Omental fat pad (tissue), 3 donors: ENCODE measurements at regions not wholly inside any gene's neighbourhood (a gene's known extent, or its start where the extent isn't known, plus 50 kb on each side); places are given as distances from the start of the nearest gene placed in this dataset.

Experiments used
- ATAC-seq: fragments of 150-250 bp; one replicate; pipeline ENCODE4 v1.9.1; 2016; ENCODE audit warnings: mild to moderate bottlenecking, moderate library complexity; ENCODE audit not compliant: low FRiP score
- DNase-seq: peaks from one replicate; pipeline ENCODE4 v3.0.0-alpha.2; 2019; ENCODE audit warnings: low spot score
- TF ChIP-seq, protein P1 (sequence below), 3 donors: fragments of 450-650 bp; IDR thresholded peaks; one replicate each; pipeline ENCODE4 v1.5.1; 2016 to 2017; ENCODE audit warnings: antibody characterized with exemption in 3 of 3, mild to moderate bottlenecking in 3 of 3, moderate library complexity in 2 of 3

DNA sequence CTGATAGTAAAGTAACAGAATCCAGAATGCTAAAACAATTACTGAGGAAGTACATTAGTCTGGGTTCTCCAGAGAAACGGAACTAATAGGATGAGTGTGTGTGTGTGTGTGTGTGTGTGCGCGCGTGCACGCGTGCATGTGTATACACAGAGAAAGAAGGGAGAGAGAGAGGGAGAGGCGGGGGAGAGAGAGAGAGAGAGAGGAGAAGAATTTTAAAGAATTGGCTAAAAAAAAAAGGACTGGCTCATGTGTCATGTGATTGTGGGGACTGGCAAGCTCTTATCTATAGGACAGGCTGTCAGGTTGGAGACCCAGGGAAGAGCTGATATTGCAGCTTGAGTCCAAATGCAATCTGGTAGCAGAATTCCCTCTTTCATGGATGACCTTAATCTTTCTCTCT is 976.2 kb upstream of the CDH2 start:
- DNase-seq, result no peak
- TF ChIP-seq, protein P1, sequence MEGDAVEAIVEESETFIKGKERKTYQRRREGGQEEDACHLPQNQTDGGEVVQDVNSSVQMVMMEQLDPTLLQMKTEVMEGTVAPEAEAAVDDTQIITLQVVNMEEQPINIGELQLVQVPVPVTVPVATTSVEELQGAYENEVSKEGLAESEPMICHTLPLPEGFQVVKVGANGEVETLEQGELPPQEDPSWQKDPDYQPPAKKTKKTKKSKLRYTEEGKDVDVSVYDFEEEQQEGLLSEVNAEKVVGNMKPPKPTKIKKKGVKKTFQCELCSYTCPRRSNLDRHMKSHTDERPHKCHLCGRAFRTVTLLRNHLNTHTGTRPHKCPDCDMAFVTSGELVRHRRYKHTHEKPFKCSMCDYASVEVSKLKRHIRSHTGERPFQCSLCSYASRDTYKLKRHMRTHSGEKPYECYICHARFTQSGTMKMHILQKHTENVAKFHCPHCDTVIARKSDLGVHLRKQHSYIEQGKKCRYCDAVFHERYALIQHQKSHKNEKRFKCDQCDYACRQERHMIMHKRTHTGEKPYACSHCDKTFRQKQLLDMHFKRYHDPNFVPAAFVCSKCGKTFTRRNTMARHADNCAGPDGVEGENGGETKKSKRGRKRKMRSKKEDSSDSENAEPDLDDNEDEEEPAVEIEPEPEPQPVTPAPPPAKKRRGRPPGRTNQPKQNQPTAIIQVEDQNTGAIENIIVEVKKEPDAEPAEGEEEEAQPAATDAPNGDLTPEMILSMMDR (IDR thresholded peaks at IDR 0.05), result no peak
- ATAC-seq, result no peak

DNA sequence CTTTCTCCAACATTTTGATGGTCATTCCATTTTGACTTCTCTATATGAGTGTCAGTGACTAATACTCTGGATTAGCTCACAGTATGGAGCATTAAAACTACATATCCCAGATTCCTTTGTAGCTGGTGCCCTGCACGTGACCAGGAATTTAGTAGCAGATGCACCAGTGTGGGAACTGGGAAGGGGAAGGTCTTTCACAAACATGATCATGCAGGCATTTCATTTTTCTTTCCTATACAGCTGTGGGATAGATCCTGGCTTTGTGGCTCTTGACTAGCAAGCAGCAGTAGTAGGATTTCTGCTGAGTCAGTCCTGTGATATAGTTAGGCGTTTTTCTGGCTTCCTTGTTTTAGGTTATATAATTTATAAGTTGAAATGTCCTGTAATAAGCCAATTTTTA is 971.0 kb upstream of the CDH2 start:
- DNase-seq (no peak), ATAC-seq (no peak)
- TF ChIP-seq, protein P1 (IDR thresholded peaks at IDR 0.05), result no peak

DNA sequence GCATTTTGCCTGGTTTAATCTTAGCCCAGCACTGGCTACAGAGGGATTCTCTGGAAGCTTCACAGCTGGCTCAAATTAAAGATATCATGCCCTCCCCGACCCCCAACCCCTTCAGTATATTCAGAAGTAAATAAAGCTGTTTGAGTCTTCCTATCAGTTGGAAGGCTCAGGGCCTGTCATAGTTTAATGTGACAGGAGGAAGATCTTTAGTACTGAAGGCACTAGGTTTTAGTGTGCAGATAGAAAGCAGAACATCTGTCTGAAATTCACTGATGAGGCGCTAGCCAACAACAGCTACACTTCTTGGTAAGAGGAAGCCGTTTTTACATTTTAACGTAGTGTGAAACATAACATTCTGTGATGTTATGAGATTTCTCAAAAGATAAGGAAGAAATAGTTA is 969.1 kb upstream of the CDH2 start:
- TF ChIP-seq, protein P1 (IDR thresholded peaks at IDR 0.05), result no peak
- DNase-seq (no peak), ATAC-seq (no peak)

DNA sequence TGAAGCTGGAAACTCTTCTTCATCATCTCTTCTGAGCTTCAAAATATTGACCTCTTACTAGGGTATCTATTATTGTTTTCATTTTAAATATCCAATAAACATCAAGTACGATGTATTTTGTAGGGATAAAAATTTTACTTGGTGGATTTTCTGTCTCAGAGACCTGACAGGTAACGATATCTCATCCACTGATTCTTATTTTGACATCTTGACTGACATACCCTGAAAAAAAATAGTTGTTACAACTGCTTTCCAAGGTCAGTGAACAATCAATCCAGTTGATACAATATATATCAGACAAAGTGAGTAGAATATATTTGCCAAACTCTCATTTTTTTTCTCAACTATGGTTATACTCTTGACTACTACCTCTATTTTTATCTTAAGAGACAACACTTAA is 963.7 kb upstream of the CDH2 start:
- TF ChIP-seq, protein P1 (IDR thresholded peaks at IDR 0.05), result no peak
- DNase-seq, result no peak
- no peak for ATAC-seq

DNA sequence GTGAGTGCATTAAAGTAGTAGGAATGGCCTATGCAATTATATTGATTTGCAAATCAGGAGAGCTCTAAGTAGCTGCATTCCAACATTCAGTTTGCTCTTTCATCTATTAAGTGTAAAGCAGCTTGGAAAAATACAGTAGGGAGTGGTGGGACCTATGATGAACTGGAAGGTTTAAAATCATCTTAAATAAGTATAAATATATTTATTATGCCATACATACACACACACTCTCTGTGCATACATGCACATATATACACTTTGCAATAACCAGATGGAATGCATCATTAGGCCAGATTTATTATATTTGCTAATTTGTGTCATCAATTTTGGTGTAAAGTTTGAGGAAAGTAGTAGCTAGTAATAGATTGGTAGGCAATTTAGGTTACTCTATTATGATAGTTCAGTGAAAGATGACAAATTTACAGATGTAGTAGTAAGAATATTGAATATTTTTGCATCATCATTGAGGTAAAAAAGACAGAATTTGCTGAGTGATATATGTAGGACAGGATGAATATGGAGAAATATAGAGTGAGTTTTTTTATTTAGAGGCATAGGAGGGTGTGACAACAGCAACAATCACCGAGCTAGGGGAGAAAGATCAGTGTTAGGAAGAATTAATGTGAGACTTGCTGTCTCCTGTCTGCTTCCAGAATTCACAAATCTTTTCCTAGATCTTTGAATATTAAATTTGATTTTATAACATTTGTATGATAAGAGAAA is 961.0 kb upstream of the CDH2 start:
- ATAC-seq (no peak), DNase-seq (no peak)
- TF ChIP-seq, protein P1 (IDR thresholded peaks at IDR 0.05), result no peak

DNA sequence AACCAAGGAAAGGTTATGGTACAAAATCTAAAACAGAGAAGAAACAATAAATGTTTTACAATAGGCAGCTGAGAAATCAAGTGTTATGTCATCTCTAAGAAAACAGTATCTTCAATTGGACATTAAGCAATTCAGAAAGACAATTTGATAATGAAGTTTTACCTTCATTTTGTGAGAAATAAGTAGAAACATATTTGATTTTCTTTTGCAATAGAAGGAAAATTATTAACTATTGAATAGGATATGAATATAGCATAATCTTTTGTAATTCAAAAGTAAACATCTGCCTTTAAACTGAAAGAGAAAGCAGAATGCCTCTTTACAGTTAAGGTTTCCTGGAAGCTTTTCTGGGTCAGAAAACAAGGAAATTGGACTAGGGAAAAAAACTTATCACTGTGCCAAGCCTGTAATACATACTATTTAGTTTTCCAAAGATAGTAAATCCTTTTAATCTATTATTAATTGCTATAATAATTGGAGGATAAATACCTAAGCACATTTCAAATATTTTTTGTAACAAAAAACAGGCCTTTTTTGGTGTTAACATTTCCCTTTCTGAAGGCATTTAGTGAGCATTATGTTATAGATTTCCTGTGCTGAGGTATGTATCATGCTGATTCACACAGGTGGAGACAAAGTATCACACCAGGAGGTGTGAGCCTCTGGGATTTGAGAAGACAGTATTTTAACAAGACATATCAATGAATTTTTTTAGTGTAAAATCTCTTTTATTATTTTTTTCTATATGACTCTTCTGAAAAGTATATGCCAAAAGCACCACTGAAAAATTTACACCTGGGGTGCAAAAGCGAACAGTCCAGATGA is 947.0 kb upstream of the CDH2 start:
- TF ChIP-seq, protein P1 (IDR thresholded peaks at IDR 0.05), result no peak
- DNase-seq (no peak), ATAC-seq (no peak)

DNA sequence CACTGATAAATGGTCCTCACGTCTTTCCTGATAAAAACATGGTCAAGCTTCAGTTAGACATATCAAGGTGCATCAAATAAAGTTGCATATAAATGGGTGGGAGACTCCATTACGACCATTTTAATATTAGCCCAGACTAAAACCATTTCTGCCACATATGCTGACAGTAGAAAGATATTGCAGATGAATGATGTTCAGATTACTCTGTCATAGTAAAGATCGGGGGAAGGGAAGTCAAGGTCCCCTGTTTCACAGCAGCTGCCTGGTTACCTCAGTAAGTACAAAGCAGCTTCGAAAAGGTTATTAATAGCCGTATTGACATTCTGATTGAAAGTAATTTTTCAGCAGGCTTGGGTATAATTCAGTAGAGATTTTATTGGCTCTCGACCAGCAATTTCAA is 927.7 kb upstream of the CDH2 start:
- ATAC-seq, result no peak
- TF ChIP-seq, protein P1 (IDR thresholded peaks at IDR 0.05), result no peak

More for the DNA sequence above, 927.7 kb upstream of the CDH2 start:
- DNase-seq, result no peak
